Hindlimb muscle (tissue), 1 donor: ENCODE measurements at regions not wholly inside any gene's neighbourhood (a gene's known extent, or its start where the extent isn't known, plus 50 kb on each side); places are given as distances from the start of the nearest gene placed in this dataset.

Experiments used
- DNase-seq: peaks from one replicate; pipeline ENCODE4 v3.0.0-alpha.2; 2013

DNA sequence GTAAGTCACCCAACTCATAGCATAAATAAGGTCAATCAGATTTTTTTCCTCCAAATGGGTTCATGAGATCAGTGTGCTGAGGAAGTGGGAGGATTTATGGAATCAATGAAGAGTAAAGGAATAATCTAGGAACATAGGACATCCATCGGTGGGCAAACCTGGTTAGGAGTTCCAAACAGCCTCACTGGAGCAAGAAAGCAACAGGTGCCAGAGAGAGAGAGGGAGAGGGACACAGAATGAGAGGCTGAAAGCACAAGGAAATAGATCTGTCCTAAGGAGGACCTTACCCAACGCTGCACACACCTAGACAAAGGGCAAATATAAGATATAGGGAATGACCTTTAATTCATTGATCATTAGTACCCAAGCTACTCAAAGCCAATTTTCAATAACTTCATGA is 119.5 kb upstream of the ANKRD1 start:
- no peak for DNase-seq

GRCh38 chr10:91042069-91042468 is 121.2 kb upstream of the ANKRD1 start:
- DNase-seq, result no peak

- no peak for DNase-seq
Measured at GRCh38 chr10:91043173-91043910, 122.5 kb upstream of the ANKRD1 start.

- peak; percentile 65 for DNase-seq
Measured at GRCh38 chr10:91046869-91047268, 126.0 kb upstream of the ANKRD1 start.

GRCh38 chr10:91048380-91048779 is 127.5 kb upstream of the ANKRD1 start:
- no peak for DNase-seq

DNA sequence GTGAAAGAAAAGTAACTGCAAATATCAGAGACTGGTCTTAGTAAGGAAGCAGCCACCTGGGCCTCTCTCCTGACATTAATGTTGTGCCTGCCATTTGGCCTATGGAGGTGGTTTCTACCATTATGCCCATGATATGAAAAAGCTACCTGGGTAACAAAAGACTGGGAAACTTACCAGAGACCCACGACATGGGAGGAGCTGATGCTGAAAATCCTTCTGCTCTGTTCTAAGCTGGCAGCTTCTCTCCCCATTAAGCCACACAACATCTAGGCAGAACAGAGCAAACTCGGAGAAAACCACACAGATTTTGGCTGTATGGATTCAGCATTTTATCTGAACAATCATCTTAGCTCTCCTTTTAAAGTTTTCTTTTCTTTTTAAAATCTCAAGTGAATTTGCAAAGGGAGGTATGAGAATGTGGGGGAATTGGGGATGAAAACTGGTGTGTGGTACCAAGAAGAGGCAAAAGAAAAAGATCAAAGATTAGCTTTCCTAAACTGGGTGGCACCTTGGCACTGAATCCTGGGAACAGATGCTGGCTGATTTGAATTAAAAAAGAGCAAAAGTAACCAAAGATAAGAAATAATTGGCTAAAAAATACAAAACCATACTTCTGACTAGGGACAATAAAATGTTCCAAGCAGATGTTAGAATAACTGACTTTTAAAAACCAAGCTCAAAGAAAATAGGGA is 128.6 kb upstream of the ANKRD1 start:
- no peak for DNase-seq

- DNase-seq, result no peak
Measured at GRCh38 chr10:91049988-91050360, 129.1 kb upstream of the ANKRD1 start.

DNA sequence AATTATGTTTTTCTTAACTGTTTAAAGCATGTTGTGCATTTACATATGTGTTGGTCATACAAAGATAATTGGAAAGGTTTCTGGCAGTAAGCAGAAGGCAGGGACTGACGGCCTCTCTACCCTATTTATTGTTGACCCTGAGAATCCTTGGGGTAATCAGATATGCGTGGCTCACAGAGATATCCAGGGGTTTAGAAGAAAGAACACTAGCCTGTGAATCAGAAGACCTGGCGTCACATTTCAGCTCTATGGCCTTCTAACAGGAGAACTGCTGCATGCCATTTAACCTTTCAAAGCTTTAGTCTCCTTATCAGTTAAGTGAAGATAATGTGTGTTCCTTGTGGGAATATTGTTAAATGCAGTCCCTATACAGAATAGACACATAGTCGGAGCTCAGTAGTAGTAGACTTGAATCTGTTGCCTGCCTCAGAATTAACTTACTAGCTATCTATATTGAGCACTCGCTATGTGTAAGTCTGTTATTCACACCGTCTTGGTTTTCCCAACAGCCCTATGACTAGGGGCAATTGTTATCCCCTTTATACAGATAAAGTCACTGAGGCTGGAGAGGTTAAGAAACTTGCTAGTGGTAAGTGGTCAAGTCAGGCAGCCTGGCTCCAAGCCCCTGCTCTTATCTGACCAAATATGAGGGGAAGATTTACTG is 129.6 kb upstream of the ANKRD1 start:
- DNase-seq, result no peak

GRCh38 chr10:91051829-91052228 is 130.9 kb upstream of the ANKRD1 start:
- DNase-seq, result no peak

GRCh38 chr10:91054325-91054724 is 133.4 kb upstream of the ANKRD1 start:
- DNase-seq, result no peak

GRCh38 chr10:91061187-91061586 is 140.3 kb upstream of the ANKRD1 start:
- DNase-seq, result no peak

DNA sequence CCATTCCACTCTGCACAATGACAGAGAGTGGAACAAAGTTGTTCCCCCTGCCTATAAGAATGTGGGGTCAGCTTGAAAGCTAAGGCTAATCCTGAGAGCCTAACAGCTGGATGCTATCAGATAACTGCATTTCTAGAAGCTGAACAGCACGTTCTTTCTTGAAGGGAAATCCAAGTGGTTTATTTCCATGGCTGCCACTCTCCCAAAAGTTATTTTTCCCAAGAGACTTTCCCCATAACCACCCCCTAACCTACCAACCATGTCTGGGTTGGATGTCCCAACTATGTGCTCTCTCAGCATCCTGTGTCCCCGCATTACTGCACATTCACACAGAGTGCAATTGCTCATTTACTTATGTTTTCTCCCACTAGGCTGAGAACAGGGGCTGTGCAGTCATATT is 140.7 kb upstream of the ANKRD1 start:
- DNase-seq, result no peak

DNA sequence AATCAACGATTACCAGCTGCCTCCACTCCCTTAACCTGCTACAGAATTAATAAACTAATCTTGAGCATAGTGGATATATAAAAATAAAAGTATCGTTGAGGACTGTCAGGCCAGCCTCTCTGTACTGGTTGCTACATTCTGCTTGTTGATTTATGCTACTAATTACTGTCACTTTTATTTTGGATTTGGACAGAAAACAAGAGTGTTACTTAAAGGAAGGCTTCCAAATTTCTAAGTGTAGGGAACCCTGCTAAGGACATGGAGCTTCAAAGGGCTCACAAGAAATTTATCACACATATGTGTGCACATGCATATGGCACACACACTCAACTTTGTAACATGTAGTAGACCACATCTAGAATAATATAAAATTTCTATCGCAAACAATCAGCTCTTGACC is 141.2 kb upstream of the ANKRD1 start:
- DNase-seq, result no peak

GRCh38 chr10:91071786-91072185 is 148.7 kb upstream of the PCGF5 start:
- no peak for DNase-seq

DNA sequence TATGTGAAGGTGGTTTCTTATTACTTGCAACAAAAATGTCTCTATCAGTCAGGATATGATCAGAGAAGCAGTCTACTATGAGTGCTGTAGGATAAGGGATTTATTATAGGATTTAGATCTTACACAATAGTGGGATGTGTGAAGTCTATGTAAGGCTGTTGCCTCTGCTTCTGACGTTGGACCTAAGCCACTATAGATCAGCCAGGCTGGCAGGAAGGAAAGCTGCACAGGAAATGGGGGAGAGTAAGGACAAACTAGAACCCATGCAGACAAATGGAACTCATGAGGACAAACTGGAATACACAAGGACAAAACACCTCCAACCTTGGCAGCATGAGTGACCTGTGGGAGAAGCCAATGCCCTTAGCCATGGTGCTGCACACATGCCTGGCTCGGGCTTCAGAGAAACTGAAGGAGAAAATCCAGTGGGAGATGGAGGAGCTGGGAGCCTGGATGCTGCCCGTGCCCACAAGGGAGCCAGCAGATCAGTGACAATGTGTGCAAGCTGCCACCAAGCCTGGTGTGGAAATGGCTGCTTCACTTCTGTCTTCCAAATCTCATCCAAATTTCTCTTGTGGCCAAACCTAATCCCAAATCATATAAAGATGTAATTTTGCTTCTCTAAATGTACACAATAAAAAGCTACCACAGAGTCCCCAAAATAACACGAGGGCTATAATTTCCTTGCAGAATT is 147.0 kb upstream of the PCGF5 start:
- no peak for DNase-seq

- no peak for DNase-seq
Measured at GRCh38 chr10:91076991-91077548, 143.4 kb upstream of the PCGF5 start.

DNA sequence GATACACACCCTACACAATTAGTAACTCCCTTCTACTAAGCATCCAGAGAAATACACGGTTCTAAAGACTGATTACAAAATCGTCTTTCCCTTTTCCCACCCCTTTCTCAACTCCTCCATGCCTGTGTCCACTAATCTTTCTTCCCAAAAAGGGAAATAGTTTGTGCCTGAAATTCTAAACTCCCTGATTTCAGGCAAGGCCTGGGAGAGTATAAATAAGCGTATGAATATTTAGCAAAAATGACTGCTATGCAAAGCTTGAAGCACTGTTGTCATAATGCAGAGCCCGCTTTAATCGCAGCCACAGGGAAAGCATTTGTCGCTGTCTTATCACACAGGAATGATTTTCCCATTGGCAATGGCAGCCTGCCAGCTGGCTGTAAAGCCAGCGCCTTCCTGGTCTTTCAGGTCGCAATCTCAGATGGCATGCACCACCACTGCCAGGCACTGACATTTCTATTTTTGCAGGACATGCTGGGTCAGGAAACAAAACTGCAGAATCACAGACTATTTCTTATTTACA is 142.9 kb upstream of the PCGF5 start:
- peak; percentile 17 for DNase-seq

DNA sequence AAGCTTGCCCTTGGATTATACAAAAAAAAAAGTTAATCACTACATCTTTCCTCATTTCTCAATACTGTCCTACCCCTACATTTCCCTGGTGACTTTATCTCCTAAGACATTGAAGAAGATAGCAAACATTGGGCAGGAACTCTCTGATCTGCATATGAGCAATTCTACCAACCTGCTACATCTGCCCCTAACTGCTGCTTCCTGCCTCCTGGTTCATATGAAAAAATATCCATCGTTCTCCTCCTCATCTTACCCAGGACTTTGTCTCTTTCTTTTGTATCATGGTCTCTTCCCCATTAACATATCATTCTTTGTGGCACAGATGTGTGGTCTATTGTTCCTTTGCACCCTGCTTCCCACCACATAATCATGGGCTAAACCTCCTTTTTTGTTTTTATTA is 139.7 kb upstream of the PCGF5 start:
- DNase-seq, result no peak

DNA sequence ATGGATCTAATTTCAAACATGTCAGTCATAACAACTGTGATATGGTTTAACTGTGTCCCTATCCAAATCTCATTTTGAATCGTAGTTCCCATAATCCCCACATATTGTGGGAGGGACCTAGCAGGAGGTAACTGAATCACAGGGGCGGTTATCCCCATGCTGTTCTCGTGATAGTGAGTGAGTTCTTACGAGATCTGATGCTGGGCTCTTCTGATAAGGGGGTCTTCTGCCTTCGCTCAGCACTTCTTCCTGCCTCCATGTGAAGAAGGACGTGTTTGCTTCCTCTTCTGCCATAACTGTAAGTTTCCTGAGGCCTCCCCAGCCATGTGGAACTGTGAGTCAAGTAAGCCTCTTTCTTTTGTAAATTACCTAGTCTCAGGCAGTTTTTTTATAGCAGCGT is 138.0 kb upstream of the PCGF5 start:
- no peak for DNase-seq

DNA sequence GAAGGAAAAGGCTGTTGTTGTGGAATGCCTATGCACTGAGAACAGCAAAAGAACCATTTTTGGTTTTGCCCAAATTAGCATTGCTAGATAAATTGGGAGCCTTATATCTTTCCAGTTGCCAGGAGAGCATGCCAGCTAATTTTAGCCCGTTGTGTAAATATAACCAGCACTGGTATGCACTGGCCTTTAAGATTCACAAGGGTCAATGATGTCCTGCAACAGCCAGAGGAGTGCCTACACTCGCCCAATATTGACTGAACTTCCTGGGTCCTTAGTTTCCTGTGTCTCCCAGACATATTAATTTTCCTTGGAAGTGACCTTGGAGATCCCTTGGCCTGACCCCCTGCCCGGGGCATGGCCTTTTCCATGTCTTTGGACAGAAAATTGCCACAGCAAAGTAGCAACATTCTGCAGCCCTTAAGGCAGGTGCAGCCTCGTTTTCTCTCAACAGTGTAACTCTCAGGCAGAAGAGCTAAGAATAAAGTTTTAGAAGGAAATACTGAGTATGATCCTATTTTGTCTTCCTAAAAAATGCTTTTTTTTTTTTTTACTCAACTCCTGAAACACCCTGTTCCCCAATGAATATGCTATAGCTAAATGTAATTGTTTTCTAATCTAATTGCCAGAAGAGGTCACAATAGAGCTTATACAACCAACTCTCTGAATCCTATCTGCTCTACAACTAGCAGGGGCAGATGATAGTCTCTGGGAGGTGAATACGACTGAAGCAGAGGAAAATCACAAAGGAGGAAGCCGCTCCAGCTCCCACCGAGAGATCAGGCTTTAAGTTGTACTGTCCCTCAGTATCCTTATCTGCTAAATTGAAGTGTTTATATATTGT is 131.9 kb upstream of the PCGF5 start:
- DNase-seq, result no peak

DNA sequence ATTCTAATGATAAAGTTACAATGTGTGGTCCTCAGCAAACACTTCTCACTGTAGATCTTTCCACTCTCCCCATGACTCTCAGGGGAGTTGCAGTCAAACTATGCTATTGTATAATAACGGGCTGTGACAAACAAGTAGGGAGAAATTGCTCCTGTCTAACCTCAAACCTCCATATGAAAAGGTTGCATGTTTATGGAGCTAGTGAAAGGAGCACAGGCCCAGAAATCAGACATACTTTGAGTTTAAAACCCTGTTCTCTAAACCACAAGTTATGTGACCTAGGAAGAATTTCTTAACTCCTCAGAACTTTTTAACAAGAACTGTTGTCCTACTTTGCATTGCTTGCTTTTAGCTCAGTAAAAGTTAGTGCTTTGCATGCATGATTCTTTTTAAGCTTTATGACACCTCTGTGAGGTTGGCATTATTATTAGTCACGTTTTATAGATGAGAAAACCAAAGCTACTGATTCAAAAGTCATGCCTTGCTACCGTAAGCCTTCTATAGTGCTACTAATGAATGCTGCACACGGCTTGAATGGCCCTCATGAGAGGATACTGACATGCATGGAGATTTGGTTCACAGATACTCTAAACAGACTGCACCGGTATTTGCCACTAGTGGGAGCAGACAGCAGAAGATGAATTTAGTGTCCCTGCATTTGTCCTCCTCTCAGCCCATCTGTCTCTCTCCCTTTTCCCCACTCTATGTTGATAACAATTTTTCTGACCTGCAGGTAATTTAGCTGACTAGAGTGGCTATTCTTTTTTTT is 129.5 kb upstream of the PCGF5 start:
- DNase-seq, result no peak
